CD4-positive, alpha-beta T cell (primary cell): ENCODE measurements at regions not wholly inside any gene's neighbourhood (a gene's known extent, or its start where the extent isn't known, plus 50 kb on each side); places are given as distances from the start of the nearest gene placed in this dataset.

Source experiments
- ATAC-seq: fragments of 200-7000 bp; cut with Tn5 transposase; one replicate; pipeline ENCODE4 v1.10.0; 2022; ENCODE audit warnings: mild to moderate bottlenecking; ENCODE audit not compliant: poor library complexity
- CTCF ChIA-PET: fragments of 350-600 bp; sonication (Branson Sonifier 250); formaldehyde crosslinking; loops from one replicate; lab custom pipeline; 2021; ENCODE audit warnings: antibody characterized with exemption, inconsistent platforms; lab: Charles Lee
- POLR2A ChIA-PET: fragments of 350-600 bp; sonication (Branson Sonifier 250); formaldehyde crosslinking; loops from one replicate; lab custom pipeline; 2021; ENCODE audit warnings: antibody characterized with exemption, inconsistent platforms; lab: Charles Lee
- DNase-seq, 14 experiments: peaks; one replicate each; pipeline ENCODE4 v3.0.0-alpha.2; 2013 to 2020; ENCODE audit warnings: mixed read lengths in 2 of 14
- H3K27ac ChIP-seq, 2 donors: one replicate each; pipeline versions ENCODE4 v1.5.1 to v1.7.0; 2013; ENCODE audit warnings: low read length in 2 of 2, low read depth in 1 of 2, mild to moderate bottlenecking in 1 of 2
- H3K27me3 ChIP-seq, 2 experiments: 1 replicate in 1 of 2; 2 replicates in 1 of 2; pipeline versions ENCODE4 v1.6.1 to v1.7.0; 2013; ENCODE audit warnings: low read length in 2 of 2, control low read depth in 1 of 2, mild to moderate bottlenecking in 1 of 2, moderate library complexity in 1 of 2; ENCODE audit not compliant: insufficient read depth in 2 of 2, control insufficient read depth in 1 of 2
- H3K36me3 ChIP-seq: one replicate; pipeline ENCODE4 v1.6.1; 2013; ENCODE audit warnings: low read length, control low read depth; ENCODE audit not compliant: insufficient read depth
- H3K4me1 ChIP-seq: one replicate; pipeline ENCODE4 v1.6.1; 2013; ENCODE audit warnings: low read length, control low read depth; ENCODE audit not compliant: insufficient read depth
- H3K4me3 ChIP-seq: one replicate; pipeline ENCODE4 v1.5.1; 2013; ENCODE audit warnings: mild to moderate bottlenecking, low read length, moderate library complexity
- H3K9me3 ChIP-seq, 2 experiments: 1 replicate in 1 of 2; 2 replicates in 1 of 2; pipeline versions ENCODE4 v1.6.1 to v1.7.0; 2013; ENCODE audit warnings: low read length in 2 of 2, mild to moderate bottlenecking in 2 of 2, control low read depth in 1 of 2, moderate library complexity in 1 of 2; ENCODE audit not compliant: control insufficient read depth in 1 of 2, insufficient read depth in 1 of 2
- H3K27ac Mint-ChIP-seq: one replicate; pipeline ENCODE4 v1.8.0; 2020; ENCODE audit warnings: mixed read lengths
- H3K27me3 Mint-ChIP-seq: one replicate; pipeline ENCODE4 v1.8.0; 2021; ENCODE audit warnings: mixed read lengths
- H3K36me3 Mint-ChIP-seq: one replicate; pipeline ENCODE4 v1.8.0; 2021; ENCODE audit warnings: low read depth, mixed read lengths
- H3K4me1 Mint-ChIP-seq: one replicate; pipeline ENCODE4 v1.8.0; 2021; ENCODE audit warnings: low read depth, mixed read lengths
- H3K4me3 Mint-ChIP-seq: one replicate; pipeline ENCODE4 v1.8.0; 2020; ENCODE audit warnings: mild to moderate bottlenecking, mixed read lengths
- H3K9me3 Mint-ChIP-seq: one replicate; pipeline ENCODE4 v1.8.0; 2020; ENCODE audit warnings: mixed read lengths
- intact Hi-C, 2 experiments: fragments of 100-400 bp; cut with DNase I in 1 of 2; cut with micrococcal nuclease in 1 of 2; formaldehyde crosslinking; loops; one replicate each; pipeline versions ENCODE4 v1.15.1 to v1.9.0; 2023 to 2025; cut with DNase I, micrococcal nuclease
- TF ChIP-seq, protein P1 (sequence below): fragments of 200-600 bp; IDR thresholded peaks from one replicate; pipeline ENCODE4 v1.8.0; 2022; ENCODE audit warnings: antibody characterized with exemption, mild to moderate bottlenecking

DNA sequence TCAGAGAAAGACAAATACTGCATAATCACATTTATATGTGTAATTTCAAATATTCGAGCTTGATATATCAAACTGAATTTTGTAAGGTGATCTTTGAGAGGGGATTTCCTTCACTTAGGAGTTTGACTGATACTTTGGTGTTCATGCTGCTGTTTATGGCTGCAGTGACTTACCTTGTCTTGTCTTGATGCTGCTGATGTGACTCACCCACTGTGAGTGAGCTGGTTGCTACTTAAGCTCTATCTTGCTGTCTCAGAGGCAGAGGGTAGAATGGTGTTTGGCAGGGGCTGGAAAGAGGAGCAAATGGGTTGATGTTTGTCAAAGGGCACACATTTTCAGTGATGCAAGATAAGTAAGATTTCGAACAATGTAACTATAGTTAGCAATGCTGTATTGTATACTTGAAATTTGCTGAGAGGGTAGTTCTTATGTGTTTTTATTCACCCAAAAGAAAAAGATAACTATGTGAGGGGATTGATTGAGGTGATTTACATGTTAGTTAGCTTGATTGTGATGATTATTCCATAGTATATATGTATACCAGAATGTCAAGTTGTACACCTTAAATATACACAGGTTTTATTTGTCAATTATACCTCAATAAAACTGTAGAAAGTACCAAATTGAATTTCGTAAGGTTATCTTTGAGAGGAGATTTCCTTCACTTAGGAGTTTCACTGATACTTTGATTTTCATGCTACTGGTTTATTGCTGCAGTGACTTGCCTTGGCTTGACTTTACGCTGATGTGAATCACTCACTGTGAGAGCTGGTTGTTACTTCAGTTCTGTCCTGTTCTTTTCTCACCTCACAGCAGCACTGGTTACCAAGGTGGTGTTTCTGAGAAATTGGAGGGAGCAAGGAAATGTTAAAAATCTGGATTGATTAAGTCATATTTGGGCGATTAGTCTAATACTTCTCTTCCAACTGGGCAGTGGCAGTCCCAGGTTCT, 94.5 kb upstream of the SLC5A9 start:
- Mint-ChIP-seq H3K27me3 (peaks cover 29% of the 10 kb centered on the region), H3K27ac (no peak overlapping the region), H3K4me3 (no peak overlapping the region), H3K9me3 (no peaks in the 10 kb centered on the region), H3K36me3 (no peaks in the 10 kb centered on the region), H3K4me1 (no peaks in the 10 kb centered on the region)
- no peak overlapping the region for H3K4me3 ChIP-seq
- no peaks in the 10 kb centered on the region for H3K9me3 ChIP-seq
- ATAC-seq (no peak), DNase-seq (no peak)
- ChIA-PET CTCF (no interaction called here), POLR2A (no interaction called here)
- intact Hi-C loops, result no loop called here
- H3K4me1 ChIP-seq, result no peaks in the 10 kb centered on the region
- H3K27me3 ChIP-seq, result no peaks in the 10 kb centered on the region
- TF ChIP-seq, protein P1, sequence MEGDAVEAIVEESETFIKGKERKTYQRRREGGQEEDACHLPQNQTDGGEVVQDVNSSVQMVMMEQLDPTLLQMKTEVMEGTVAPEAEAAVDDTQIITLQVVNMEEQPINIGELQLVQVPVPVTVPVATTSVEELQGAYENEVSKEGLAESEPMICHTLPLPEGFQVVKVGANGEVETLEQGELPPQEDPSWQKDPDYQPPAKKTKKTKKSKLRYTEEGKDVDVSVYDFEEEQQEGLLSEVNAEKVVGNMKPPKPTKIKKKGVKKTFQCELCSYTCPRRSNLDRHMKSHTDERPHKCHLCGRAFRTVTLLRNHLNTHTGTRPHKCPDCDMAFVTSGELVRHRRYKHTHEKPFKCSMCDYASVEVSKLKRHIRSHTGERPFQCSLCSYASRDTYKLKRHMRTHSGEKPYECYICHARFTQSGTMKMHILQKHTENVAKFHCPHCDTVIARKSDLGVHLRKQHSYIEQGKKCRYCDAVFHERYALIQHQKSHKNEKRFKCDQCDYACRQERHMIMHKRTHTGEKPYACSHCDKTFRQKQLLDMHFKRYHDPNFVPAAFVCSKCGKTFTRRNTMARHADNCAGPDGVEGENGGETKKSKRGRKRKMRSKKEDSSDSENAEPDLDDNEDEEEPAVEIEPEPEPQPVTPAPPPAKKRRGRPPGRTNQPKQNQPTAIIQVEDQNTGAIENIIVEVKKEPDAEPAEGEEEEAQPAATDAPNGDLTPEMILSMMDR, result no peak
- no peak overlapping the region for H3K27ac ChIP-seq
- H3K36me3 ChIP-seq, result no peaks in the 10 kb centered on the region

DNA sequence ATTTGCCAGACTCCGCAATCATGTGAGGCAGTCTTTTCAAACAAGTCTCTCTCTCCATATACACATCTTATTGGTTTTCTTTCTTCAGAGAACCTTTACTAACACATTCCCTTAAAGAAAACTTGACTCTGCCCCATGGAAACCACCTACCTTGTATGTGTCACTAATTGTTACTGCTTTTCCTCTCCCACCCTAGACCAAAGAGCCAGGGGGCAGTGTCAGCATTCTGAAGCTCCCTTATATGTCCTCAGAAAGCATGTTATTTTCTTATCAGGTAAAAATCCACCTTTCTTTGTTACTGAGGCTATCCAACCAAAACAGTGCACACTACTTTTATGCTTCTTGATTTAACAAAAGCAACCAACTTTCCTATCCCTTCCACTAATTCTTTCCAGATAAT, 98.9 kb upstream of the SLC5A9 start:
- H3K4me1 Mint-ChIP-seq, result no peaks in the 10 kb centered on the region
- Histone ChIP-seq H3K36me3 (no peaks in the 10 kb centered on the region), H3K4me3 (no peak overlapping the region), H3K4me1 (no peaks in the 10 kb centered on the region), H3K27ac (no peak overlapping the region), H3K9me3 (no peaks in the 10 kb centered on the region), H3K27me3 (peaks cover 0 to 2% of the 10 kb centered on the region in 2 experiments)
- H3K27ac Mint-ChIP-seq, result no peak overlapping the region
- POLR2A ChIA-PET, result no interaction called here
- CTCF ChIA-PET, result no interaction called here
- TF ChIP-seq, protein P1, result no peak
- H3K9me3 Mint-ChIP-seq, result no peaks in the 10 kb centered on the region
- H3K27me3 Mint-ChIP-seq, result peaks cover 47% of the 10 kb centered on the region
- no peak overlapping the region for H3K4me3 Mint-ChIP-seq
- DNase-seq (no peak), ATAC-seq (no peak)
- H3K36me3 Mint-ChIP-seq, result no peaks in the 10 kb centered on the region
- intact Hi-C loops, result no loop called here

DNA sequence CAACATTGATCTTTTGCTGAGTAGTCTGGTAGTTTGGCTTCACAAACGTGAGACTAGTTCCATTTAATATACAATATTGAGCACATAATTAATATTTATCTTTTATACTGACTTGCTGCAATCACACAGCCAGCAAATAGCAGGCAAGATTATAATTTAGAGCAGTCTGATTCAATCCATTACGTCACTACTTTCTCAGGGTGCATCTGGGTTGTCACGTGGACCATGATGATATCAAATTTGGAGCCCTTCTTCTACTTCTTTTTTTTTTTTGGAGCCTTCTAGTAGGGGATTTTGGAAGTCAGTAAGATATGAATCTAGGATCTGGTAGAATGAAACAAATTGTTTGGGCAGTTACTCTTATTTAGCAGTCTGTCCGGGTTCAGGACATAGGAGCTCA, 100.6 kb upstream of the SLC5A9 start:
- no peaks in the 10 kb centered on the region for H3K9me3 Mint-ChIP-seq
- TF ChIP-seq, protein P1, result no peak
- H3K36me3 ChIP-seq, result no peaks in the 10 kb centered on the region
- peaks cover 0 to 2% of the 10 kb centered on the region in 2 experiments for H3K27me3 ChIP-seq
- ATAC-seq (no peak), DNase-seq (peak in 1 of 14 experiments; percentile 4)
- no peak overlapping the region for H3K27ac ChIP-seq
- H3K4me3 Mint-ChIP-seq, result no peak overlapping the region
- no peaks in the 10 kb centered on the region for H3K4me1 ChIP-seq
- H3K9me3 ChIP-seq, result no peaks in the 10 kb centered on the region
- intact Hi-C loops, result no loop called here
- H3K27me3 Mint-ChIP-seq, result peaks cover 43% of the 10 kb centered on the region
- ChIA-PET CTCF (no interaction called here), POLR2A (no interaction called here)
- no peaks in the 10 kb centered on the region for H3K4me1 Mint-ChIP-seq
- no peaks in the 10 kb centered on the region for H3K36me3 Mint-ChIP-seq
- H3K27ac Mint-ChIP-seq, result no peak overlapping the region
- no peak overlapping the region for H3K4me3 ChIP-seq
